Mesodermal cell (in vitro differentiated cells): ENCODE measurements at regions not wholly inside any gene's neighbourhood (a gene's known extent, or its start where the extent isn't known, plus 50 kb on each side); places are given as distances from the start of the nearest gene placed in this dataset.

Source experiments
- H3K27ac ChIP-seq: 2 replicates; pipeline ENCODE4 v1.7.0; 2013; ENCODE audit warnings: mild to moderate bottlenecking, low read depth, low read length, moderate library complexity; ENCODE audit not compliant: severe bottlenecking
- H3K36me3 ChIP-seq: 2 replicates; pipeline ENCODE4 v1.7.1; 2013; ENCODE audit warnings: mild to moderate bottlenecking, low read length, moderate library complexity; ENCODE audit not compliant: control insufficient read depth, insufficient read depth
- H3K4me1 ChIP-seq: one replicate; pipeline ENCODE4 v1.7.1; 2013; ENCODE audit warnings: mild to moderate bottlenecking, low read length; ENCODE audit not compliant: insufficient read depth, control insufficient read depth, poor library complexity, severe bottlenecking
- H3K4me3 ChIP-seq: 2 replicates; pipeline ENCODE4 v1.7.0; 2013; ENCODE audit warnings: low read length, control low read depth, mild to moderate bottlenecking; ENCODE audit not compliant: insufficient read depth, poor library complexity, severe bottlenecking; ENCODE audit errors: extremely low read depth
- H3K9me3 ChIP-seq: 2 replicates; pipeline ENCODE4 v1.7.1; 2013; ENCODE audit warnings: mild to moderate bottlenecking, low read length, moderate library complexity; ENCODE audit not compliant: control insufficient read depth
- WGBS, 2 experiments: methylation state at CpG; one replicate each; pipeline ENCODE4 v1.1.5; 2013; ENCODE audit warnings: missing lambda C conversion rate in 2 of 2; ENCODE audit not compliant: insufficient coverage in 2 of 2; 5-methylcytosine and 5-hydroxymethylcytosine counted together

DNA sequence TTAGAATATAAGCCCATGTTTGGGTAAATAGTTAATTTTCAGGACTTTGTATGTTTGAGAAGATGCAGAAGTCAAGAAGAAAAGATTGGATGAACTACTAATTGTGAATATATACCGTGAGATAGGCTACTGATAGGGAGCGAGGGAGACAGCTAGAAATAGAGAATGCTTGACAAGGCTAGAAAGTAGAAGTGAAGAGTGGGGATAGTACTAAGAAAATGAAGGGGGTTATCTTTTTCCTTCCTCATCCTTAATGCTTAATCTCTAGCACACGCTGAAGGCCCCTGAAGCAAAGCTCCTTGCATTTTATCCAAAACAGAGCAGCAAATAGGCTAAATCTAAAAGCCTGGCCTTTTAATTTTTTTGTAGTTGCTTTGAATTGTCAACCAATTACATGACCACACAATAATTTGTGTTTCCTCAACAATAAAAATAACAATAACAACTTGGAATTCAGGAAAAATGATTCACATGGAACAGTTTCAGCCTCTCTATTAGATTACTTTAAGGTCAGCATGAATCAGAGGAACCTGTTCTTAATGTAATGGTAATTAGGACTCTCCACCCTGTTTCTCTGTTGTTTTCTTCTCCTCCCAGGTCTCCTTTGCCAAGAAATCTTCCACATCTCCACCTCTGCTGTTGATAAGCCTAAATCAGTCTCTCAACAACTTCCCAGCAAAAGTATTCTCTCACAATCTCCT is 1071.3 kb upstream of the ZEB2 start:
- Histone ChIP-seq H3K36me3 (no peaks in the 10 kb centered on the region), H3K27ac (no peak overlapping the region), H3K4me1 (peaks cover 42% of the 10 kb centered on the region), H3K9me3 (no peaks in the 10 kb centered on the region), H3K4me3 (no peak overlapping the region)
- WGBS, 2 experiments, result 91 to 100% methylated on average over 2 of the region's 3 CpGs

DNA sequence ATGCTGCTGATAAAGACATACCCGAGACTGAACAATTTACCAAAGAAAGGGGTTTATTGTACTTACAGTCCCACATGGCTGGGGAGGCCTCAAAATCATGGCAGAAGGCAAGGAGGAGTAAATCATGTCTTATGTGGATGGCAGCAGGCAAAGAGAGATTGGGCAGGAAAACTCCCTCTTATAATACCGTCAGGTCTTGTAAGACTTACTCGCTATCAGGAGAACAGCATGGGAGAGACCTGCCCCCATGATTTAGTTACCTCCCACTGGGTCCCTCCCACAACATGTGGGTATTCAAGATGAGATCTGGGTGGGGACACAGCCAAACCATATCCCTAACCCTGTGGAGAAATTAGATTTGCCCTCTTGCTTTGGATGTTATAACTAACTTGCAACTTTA is 1068.0 kb upstream of the ZEB2 start:
- Histone ChIP-seq H3K4me1 (peaks cover 15% of the 10 kb centered on the region), H3K36me3 (no peaks in the 10 kb centered on the region), H3K27ac (no peak overlapping the region), H3K4me3 (no peak overlapping the region), H3K9me3 (no peaks in the 10 kb centered on the region)
- 100% methylated on average over 2 of the region's 3 CpGs; no CpG with 5 or more reads in 1 of the 2 experiments for WGBS, 2 experiments

DNA sequence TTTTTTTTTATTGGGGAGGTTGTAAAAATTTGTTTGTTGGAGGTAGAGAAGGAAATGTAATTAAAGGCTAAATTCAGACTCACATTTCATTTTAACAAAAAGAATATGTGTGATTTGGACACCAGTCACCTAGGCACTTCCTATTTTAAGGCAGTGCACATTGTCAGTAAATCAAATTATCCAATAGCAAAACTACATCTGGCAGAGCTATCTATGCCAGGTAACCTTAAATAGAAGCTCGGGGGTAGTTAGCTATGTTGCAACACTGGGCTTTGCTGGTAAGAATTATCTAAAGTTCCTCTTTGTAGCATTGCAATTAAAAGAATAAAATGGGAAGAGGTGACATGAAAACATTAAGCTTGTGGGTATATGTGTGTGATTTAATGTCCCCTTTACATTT is 1064.4 kb upstream of the ZEB2 start:
- Histone ChIP-seq H3K4me3 (no peak overlapping the region), H3K36me3 (no peaks in the 10 kb centered on the region), H3K9me3 (no peaks in the 10 kb centered on the region), H3K4me1 (no peaks in the 10 kb centered on the region), H3K27ac (no peak overlapping the region)
- WGBS, 2 experiments, result 100% methylated on average over 1 of the region's 1 CpG; no CpG with 5 or more reads in 1 of the 2 experiments

DNA sequence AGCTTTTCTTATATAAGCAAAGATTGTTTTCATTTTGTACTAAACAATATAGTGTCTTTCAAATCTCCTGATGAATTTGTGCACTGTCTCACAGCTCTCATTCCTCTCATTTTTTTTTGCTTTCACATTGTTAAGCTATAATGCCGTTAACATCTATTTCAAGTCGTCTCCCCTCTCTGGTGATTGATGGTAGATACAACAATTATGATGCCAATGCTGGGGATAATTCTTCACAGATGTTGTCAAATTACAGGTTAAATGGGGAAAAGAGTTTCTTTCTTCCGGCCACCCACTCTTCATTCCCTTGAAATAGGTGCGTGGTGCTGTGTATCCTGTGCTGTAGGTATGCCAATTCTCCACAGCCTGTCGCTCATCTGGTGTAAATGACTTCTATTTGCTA is 1053.7 kb upstream of the ZEB2 start:
- Histone ChIP-seq H3K4me3 (no peak overlapping the region), H3K27ac (no peak overlapping the region), H3K9me3 (no peaks in the 10 kb centered on the region), H3K4me1 (no peaks in the 10 kb centered on the region), H3K36me3 (no peaks in the 10 kb centered on the region)
- WGBS, 2 experiments, result 100% methylated on average over 1 of the region's 5 CpGs; no CpG with 5 or more reads in 1 of the 2 experiments

DNA sequence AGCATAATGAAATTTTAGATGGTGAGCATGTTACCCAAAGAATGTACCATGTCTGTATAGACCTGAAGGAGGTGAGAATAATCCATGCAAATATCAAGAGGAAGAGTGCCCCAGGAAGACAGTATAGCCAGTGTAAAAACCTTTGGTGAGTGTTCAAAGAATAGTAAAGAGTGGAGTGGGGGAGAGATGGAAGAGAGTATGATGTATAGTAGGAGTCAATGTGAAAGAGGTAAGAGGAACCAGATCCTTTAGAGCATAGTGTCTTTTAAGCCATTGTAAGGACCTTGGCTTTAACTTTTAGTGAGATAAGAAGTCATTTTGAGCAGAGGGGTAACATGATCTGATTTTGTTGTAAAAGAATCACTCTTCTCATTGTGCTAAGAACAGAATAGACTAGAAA is 1052.3 kb upstream of the ZEB2 start:
- H3K9me3 ChIP-seq, result no peaks in the 10 kb centered on the region
- no peak overlapping the region for H3K27ac ChIP-seq
- H3K36me3 ChIP-seq, result no peaks in the 10 kb centered on the region
- H3K4me1 ChIP-seq, result no peaks in the 10 kb centered on the region
- H3K4me3 ChIP-seq, result no peak overlapping the region

DNA sequence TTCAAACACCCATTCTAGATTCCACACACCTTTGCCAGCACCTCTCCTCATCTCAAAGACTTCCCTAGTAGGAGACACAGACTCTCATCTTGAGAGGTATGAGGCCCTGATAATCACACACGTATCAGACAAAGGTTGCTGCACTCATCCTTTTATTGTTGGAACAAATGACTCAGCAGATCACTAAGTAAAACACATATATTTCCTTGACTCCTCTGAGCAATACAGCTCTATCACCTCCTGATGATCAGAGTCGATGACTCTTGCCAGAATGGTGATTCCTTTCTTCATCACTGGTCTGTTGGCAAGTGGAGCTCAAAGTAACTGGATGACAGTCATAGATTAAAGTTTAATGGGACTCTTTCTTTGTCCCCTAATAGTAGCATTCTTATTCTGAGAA is 1049.2 kb upstream of the ZEB2 start:
- no peak overlapping the region for H3K27ac ChIP-seq
- H3K36me3 ChIP-seq, result no peaks in the 10 kb centered on the region
- H3K4me3 ChIP-seq, result no peak overlapping the region
- no peaks in the 10 kb centered on the region for H3K9me3 ChIP-seq
- WGBS, 2 experiments, result 94 to 100% methylated on average over 1 to 2 of the region's 2 CpGs
- H3K4me1 ChIP-seq, result no peaks in the 10 kb centered on the region

DNA sequence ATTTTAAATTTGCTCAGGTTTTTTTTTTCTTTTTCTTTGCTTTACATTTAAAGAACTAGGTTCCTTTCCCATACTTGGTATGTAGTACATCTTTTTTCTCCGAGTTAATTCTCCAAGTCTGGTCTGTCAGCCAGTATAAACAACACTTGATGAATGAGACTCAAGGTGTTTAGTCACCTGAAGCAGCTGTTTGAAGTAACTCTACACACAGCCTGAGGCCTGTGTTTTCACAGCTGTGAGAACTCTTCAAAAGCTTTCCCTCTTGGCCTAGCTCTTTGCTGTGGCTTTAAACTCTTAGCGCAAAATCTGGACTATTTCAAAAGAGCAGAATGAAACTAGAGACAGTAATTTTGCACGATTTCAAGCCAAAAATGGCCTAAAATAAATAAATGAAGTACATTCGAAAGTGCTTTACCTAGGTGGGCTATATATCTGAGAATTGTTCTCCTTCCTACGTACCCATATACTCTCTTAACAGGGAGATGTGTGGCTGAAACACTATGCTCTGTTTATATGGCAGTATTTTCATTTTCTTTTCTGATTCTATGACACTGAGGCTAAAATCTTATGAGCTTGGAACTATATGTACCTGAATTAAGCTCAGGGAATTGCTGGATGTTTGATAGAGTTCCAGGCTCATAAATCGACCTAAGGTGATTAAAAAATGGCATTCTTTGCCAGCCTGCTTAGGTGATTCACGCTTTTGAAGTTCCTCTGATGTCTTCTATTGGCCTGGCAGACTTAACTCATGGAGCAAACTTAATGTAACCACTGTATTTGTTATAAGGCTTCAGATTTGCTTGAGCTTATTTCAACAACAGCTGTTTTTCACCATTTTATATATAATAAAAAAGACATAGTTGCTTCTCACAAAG is 1044.1 kb upstream of the ZEB2 start:
- H3K4me1 ChIP-seq, result no peaks in the 10 kb centered on the region
- no peaks in the 10 kb centered on the region for H3K36me3 ChIP-seq
- H3K9me3 ChIP-seq, result no peaks in the 10 kb centered on the region
- 90 to 94% methylated on average over 3 to 6 of the region's 7 CpGs for WGBS, 2 experiments
- no peak overlapping the region for H3K27ac ChIP-seq
- H3K4me3 ChIP-seq, result no peak overlapping the region

DNA sequence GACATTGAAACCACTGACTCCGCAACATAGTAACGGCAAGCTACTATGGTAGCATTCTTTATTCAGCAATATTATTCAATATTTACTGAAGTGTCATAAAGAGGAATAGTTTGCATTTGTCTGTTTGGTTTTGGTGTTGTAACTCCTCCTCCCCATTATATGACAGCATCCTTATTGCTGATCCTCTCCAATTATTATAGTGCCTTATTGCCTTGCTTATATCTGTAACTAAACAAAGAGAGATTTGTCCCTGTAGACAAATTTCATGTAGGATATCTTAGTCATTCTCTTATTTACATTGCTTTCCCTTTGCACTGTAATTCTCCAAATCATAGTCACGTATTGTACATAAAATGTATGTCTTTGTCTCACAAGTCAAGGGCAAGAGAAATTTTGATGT is 1041.2 kb upstream of the ZEB2 start:
- H3K27ac ChIP-seq, result no peak overlapping the region
- no peaks in the 10 kb centered on the region for H3K4me1 ChIP-seq
- WGBS, 2 experiments, result no CpG with 5 or more reads among the region's 3 CpGs
- H3K36me3 ChIP-seq, result no peaks in the 10 kb centered on the region
- no peak overlapping the region for H3K4me3 ChIP-seq
- no peaks in the 10 kb centered on the region for H3K9me3 ChIP-seq

DNA sequence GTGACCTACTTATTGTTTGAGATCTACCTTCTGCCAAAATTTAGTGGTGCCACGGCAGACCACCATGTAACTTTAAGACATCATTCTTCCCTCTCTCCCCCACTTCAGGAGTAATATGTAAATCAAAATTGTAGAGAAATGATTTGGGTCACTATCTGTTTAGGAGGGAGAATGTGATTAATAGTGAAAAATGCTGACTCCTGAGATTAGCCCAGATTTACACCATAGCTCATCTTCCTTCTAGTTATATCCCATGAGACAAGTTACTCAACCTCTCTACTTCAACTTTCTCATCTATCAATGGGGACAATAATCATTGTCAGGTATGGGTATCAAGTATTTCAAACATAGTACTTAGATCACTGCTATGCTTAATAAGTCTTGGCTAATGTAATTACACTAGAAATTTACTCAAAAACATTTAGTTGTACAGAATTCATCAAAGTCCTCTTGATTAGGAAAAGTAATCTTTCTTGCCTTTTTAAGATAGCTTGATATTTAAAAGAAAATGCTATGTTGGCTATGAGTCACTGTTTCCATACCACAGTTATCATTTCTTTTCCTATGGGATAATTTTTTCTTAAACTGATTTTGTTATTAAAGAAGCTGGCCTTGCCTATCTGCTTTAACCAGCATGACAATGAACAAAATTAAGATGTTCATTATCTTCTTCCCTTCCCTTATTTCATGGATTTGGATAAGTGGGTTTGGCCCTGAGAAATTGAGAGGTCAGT is 1038.9 kb upstream of the ZEB2 start:
- no peaks in the 10 kb centered on the region for H3K4me1 ChIP-seq
- no CpG with 5 or more reads among the region's 1 CpG for WGBS, 2 experiments
- H3K27ac ChIP-seq, result no peak overlapping the region
- H3K36me3 ChIP-seq, result no peaks in the 10 kb centered on the region
- H3K4me3 ChIP-seq, result no peak overlapping the region
- no peaks in the 10 kb centered on the region for H3K9me3 ChIP-seq

DNA sequence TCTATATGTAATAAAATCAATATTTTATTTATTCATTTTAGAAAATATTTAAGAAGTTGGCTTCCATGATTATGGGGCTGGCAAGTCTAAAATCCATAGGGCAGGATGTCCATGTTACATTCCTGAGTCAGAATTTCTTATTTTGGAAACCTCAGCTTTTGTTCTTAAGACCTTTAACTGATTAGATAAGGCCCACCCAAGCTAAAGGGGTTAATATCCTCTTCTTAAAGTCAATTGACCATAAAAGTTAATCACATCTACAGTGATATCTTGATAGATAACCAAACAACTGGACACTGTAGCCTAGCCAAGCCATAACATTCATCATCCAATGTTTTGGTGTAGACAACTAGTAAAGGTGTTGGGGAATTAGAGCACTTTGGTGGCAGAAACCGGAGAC is 1035.4 kb upstream of the ZEB2 start:
- WGBS, 2 experiments, result no CpG with 5 or more reads among the region's 1 CpG
- Histone ChIP-seq H3K9me3 (no peaks in the 10 kb centered on the region), H3K4me1 (no peaks in the 10 kb centered on the region)

More for the DNA sequence above, 1035.4 kb upstream of the ZEB2 start:
- Histone ChIP-seq H3K4me3 (no peak overlapping the region), H3K27ac (no peak overlapping the region), H3K36me3 (no peaks in the 10 kb centered on the region)
